RWPE2 (cell line): ENCODE measurements at regions not wholly inside any gene's neighbourhood (a gene's known extent, or its start where the extent isn't known, plus 50 kb on each side); places are given as distances from the start of the nearest gene placed in this dataset.

Experiments used
- ATAC-seq: fragments of 200-7000 bp; cut with Tn5 transposase; 3 replicates; pipeline ENCODE4 v1.9.1; 2021; ENCODE audit warnings: low read depth
- DNase-seq: peaks from one replicate; pipeline ENCODE4 v3.0.0-alpha.2; 2020; ENCODE audit warnings: low spot score
- H3K27ac ChIP-seq: fragments of 450-650 bp; 2 replicates; pipeline ENCODE4 v1.5.1; 2017; ENCODE audit warnings: mild to moderate bottlenecking; ENCODE audit not compliant: poor library complexity, severe bottlenecking
- H3K27me3 ChIP-seq: fragments of 250-450 bp; sonication (Bioruptor Pico); 2 replicates; pipeline ENCODE4 v1.5.1; 2021; ENCODE audit warnings: mild to moderate bottlenecking, moderate library complexity; ENCODE audit not compliant: insufficient read depth, poor library complexity, severe bottlenecking
- H3K36me3 ChIP-seq: fragments of 250-450 bp; sonication (Bioruptor Pico); 2 replicates; pipeline ENCODE4 v1.5.1; 2020; ENCODE audit warnings: low read depth, mild to moderate bottlenecking, moderate library complexity
- H3K4me1 ChIP-seq: fragments of 250-450 bp; sonication (Bioruptor Pico); 2 replicates; pipeline ENCODE4 v1.5.1; 2021; ENCODE audit warnings: mild to moderate bottlenecking, moderate library complexity; ENCODE audit not compliant: insufficient read depth, poor library complexity, severe bottlenecking
- H3K4me3 ChIP-seq: fragments of 250-450 bp; sonication (Bioruptor Pico); 2 replicates; pipeline ENCODE4 v1.5.1; 2021; ENCODE audit warnings: mild to moderate bottlenecking, moderate library complexity; ENCODE audit not compliant: severe bottlenecking
- H3K9me3 ChIP-seq: fragments of 250-450 bp; sonication (Bioruptor Pico); 2 replicates; pipeline ENCODE4 v1.5.1; 2021; ENCODE audit warnings: mild to moderate bottlenecking, moderate library complexity; ENCODE audit not compliant: severe bottlenecking
- TF ChIP-seq, protein P1 (sequence below): fragments of 450-650 bp; IDR thresholded peaks from one replicate; pipeline ENCODE4 v1.5.1; 2017; ENCODE audit warnings: mild to moderate bottlenecking, moderate library complexity; ENCODE audit not compliant: poor library complexity, severe bottlenecking

DNA sequence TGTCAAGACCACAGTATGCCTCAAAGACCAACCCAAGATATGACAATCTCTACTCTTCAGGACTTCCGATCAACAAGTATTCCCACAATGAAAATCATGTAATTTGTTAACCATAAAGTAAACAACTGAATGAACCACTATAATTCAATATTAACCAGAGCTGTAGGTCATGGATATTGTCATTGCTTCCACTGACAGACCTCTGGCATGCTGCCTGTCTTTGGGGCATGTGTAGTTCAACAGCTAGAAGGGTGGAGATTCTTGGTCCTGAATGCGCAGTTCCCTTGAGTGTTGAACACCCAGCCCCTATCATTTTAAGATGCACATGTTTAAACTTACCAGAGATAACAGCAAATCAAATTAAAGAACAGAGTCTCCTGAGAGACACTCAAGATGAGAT lies 283.0 kb downstream of the CEMIP2 start:
- DNase-seq (no peak), ATAC-seq (no peak)
- Histone ChIP-seq H3K36me3 (no peaks in the 10 kb centered on the region), H3K4me3 (no peak overlapping the region), H3K9me3 (no peaks in the 10 kb centered on the region), H3K27ac (no peak overlapping the region), H3K4me1 (no peaks in the 10 kb centered on the region), H3K27me3 (no peaks in the 10 kb centered on the region)
- TF ChIP-seq, protein P1, sequence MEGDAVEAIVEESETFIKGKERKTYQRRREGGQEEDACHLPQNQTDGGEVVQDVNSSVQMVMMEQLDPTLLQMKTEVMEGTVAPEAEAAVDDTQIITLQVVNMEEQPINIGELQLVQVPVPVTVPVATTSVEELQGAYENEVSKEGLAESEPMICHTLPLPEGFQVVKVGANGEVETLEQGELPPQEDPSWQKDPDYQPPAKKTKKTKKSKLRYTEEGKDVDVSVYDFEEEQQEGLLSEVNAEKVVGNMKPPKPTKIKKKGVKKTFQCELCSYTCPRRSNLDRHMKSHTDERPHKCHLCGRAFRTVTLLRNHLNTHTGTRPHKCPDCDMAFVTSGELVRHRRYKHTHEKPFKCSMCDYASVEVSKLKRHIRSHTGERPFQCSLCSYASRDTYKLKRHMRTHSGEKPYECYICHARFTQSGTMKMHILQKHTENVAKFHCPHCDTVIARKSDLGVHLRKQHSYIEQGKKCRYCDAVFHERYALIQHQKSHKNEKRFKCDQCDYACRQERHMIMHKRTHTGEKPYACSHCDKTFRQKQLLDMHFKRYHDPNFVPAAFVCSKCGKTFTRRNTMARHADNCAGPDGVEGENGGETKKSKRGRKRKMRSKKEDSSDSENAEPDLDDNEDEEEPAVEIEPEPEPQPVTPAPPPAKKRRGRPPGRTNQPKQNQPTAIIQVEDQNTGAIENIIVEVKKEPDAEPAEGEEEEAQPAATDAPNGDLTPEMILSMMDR: no peak

DNA sequence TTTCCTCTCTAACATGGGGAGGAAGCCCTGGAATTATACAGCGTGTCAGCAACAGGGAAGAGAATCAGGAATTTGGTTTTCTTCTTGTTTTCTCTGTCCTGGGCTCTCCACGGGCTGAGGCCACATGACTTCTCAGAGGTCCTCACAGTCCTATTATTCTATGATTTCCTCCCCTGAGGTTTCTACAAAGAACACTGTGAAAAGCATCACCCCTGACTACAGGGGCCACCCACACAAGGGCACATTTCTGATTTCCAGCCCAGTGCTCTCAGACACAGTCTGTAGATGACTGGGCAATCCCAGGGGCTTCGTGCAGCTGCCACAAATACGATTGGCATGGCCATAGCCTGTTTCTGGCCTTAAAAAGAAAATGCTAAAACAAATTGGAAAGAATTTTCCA lies 284.9 kb downstream of the CEMIP2 start:
- TF ChIP-seq, protein P1: no peak
- no peaks in the 10 kb centered on the region for H3K9me3 ChIP-seq
- no peak overlapping the region for H3K4me3 ChIP-seq
- H3K4me1 ChIP-seq: no peaks in the 10 kb centered on the region
- H3K27me3 ChIP-seq: no peaks in the 10 kb centered on the region
- ATAC-seq (no peak), DNase-seq (no peak)
- H3K36me3 ChIP-seq: no peaks in the 10 kb centered on the region
- no peak overlapping the region for H3K27ac ChIP-seq

DNA sequence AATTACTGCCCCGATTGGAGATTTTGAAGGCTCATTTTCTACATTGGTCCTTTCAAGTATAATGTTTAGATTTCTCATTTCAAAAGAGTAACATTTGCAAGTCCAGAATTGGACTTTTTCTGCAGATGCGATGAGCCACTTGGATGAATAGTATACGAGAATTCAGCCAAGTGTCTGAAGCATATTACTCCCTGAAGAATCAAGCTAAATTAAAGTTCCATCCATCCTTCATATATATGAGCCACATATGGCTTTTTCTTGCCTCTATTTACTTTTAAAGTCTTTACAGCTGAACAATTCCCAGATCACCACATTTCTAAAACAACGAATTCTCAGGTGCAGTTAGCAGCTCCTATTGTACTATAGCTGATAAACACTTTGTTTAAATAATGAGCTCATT lies 288.7 kb downstream of the CEMIP2 start:
- TF ChIP-seq, protein P1: no peak
- Histone ChIP-seq H3K9me3 (no peaks in the 10 kb centered on the region), H3K27me3 (peaks cover 12% of the 10 kb centered on the region), H3K4me3 (no peak overlapping the region), H3K4me1 (no peaks in the 10 kb centered on the region), H3K36me3 (no peaks in the 10 kb centered on the region), H3K27ac (no peak overlapping the region)
- ATAC-seq: no peak
- DNase-seq: no peak

DNA sequence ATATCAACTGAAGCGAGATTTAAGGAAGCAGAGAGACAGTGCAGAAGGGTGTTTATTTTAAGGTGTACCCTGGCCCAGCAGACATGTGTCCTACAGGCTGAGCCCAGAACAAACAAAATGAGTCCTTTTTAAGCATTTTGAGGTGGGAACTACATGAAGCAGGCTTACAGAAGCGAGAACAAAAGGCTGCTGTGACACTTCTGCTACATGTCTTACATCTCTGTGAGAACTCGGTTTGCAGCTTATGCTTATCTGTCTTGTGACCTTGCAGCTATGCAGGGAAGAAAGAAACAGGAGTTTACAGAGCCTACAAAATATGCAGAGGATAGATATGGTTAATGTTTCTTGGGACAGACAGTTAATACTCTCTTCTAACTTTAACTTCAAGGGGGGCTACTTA lies 295.9 kb downstream of the CEMIP2 start:
- ATAC-seq: no peak
- DNase-seq: no peak
- Histone ChIP-seq H3K36me3 (no peaks in the 10 kb centered on the region), H3K4me1 (no peaks in the 10 kb centered on the region), H3K9me3 (no peaks in the 10 kb centered on the region), H3K27me3 (peaks cover 24% of the 10 kb centered on the region), H3K4me3 (no peak overlapping the region), H3K27ac (no peak overlapping the region)
- TF ChIP-seq, protein P1: no peak

DNA sequence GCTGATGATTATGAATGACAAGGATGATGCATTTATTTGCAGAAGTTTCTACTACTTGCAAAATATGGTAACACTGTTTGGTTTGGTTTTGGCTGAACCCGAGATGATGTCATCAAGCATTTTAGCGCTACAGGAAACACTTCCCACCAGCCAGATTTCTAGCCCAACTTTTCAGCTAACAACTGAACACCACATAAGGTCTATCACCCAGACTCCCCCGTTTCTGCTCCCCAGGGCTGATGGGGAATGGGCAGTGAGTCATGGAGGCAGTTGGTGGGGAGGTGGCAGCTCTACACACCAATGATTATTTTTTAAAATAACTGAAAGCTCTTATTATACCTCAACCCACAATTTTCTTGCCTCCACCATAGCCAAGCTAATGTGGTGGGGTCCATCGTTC lies 302.9 kb downstream of the CEMIP2 start:
- no peaks in the 10 kb centered on the region for H3K9me3 ChIP-seq
- no peaks in the 10 kb centered on the region for H3K27me3 ChIP-seq
- no peak for DNase-seq
- H3K4me3 ChIP-seq: no peak overlapping the region
- no peak overlapping the region for H3K27ac ChIP-seq
- TF ChIP-seq, protein P1: no peak
- no peak for ATAC-seq
- H3K36me3 ChIP-seq: no peaks in the 10 kb centered on the region
- H3K4me1 ChIP-seq: no peaks in the 10 kb centered on the region
